DMS 273 (cell line): ENCODE measurements at regions not wholly inside any gene's neighbourhood (a gene's known extent, or its start where the extent isn't known, plus 50 kb on each side); places are given as distances from the start of the nearest gene placed in this dataset.
A peak's percentile ranks its signal among the peaks of the same experiment; 100 is the strongest.
"Not testable (repeated sequence)": the region's sequence is repeated elsewhere in the genome, so short reads cannot be mapped to it uniquely, and the experiment has no call there.

Source experiments
- DNase-seq: peaks from one replicate; lab custom pipeline; 2025; ENCODE audit not compliant: unreplicated experiment; lab: John Stamatoyannopoulos, UW

GRCh38 chr5:53733853-53734252 lies 173.4 kb downstream of the NDUFS4 start:
- DNase-seq, result peak; percentile 83

- DNase-seq, result no peak
Observed at GRCh38 chr5:53738105-53738504, 177.7 kb downstream of the NDUFS4 start.

GRCh38 chr5:53739111-53739510 lies 178.7 kb downstream of the NDUFS4 start:
- no peak for DNase-seq

- DNase-seq, result no peak
Observed at GRCh38 chr5:53749621-53750020, 189.2 kb downstream of the NDUFS4 start.

- peak; percentile 13 for DNase-seq
Observed at GRCh38 chr5:53752282-53752681, 191.8 kb downstream of the NDUFS4 start.

GRCh38 chr5:53766673-53767072 lies 206.2 kb downstream of the NDUFS4 start:
- no peak for DNase-seq

GRCh38 chr5:53777864-53778618 lies 217.6 kb downstream of the NDUFS4 start:
- no peak for DNase-seq

GRCh38 chr5:53779541-53779981 lies 219.1 kb downstream of the NDUFS4 start:
- peak; percentile 40 for DNase-seq

GRCh38 chr5:53782620-53783019 lies 222.2 kb downstream of the NDUFS4 start:
- no peak for DNase-seq

GRCh38 chr5:53783624-53784228 lies 223.3 kb downstream of the NDUFS4 start:
- DNase-seq, result no peak

GRCh38 chr5:53784596-53784995 lies 224.2 kb downstream of the NDUFS4 start:
- DNase-seq, result no peak

GRCh38 chr5:53785924-53786323 lies 225.5 kb downstream of the NDUFS4 start:
- DNase-seq, result no peak

GRCh38 chr5:53790026-53790425 lies 229.6 kb downstream of the NDUFS4 start:
- DNase-seq, result no peak

GRCh38 chr5:53792338-53792737 lies 231.9 kb downstream of the NDUFS4 start:
- no peak for DNase-seq

GRCh38 chr5:53799644-53800043 lies 239.2 kb downstream of the NDUFS4 start:
- not testable (repeated sequence) for DNase-seq

- not testable (repeated sequence) for DNase-seq
Observed at GRCh38 chr5:53808392-53808791, 248.0 kb downstream of the NDUFS4 start.

- DNase-seq, result no peak
Observed at GRCh38 chr5:53814819-53815218, 254.4 kb downstream of the NDUFS4 start.

GRCh38 chr5:53815471-53815870 lies 255.0 kb downstream of the NDUFS4 start:
- no peak for DNase-seq

GRCh38 chr5:53817183-53817582 lies 256.7 kb downstream of the NDUFS4 start:
- no peak for DNase-seq

GRCh38 chr5:53819482-53819881 lies 259.0 kb downstream of the NDUFS4 start:
- no peak for DNase-seq

- DNase-seq, result peak; percentile 60
Observed at GRCh38 chr5:53820119-53820801, 259.8 kb downstream of the NDUFS4 start.

- peak; percentile 81 for DNase-seq
Observed at GRCh38 chr5:53820802-53821171, 260.3 kb downstream of the NDUFS4 start.
